ENCODE measurements at regions not wholly inside any gene's neighbourhood (a gene's known extent, or its start where the extent isn't known, plus 50 kb on each side); places are given as distances from the start of the nearest gene placed in this dataset.

DNA sequence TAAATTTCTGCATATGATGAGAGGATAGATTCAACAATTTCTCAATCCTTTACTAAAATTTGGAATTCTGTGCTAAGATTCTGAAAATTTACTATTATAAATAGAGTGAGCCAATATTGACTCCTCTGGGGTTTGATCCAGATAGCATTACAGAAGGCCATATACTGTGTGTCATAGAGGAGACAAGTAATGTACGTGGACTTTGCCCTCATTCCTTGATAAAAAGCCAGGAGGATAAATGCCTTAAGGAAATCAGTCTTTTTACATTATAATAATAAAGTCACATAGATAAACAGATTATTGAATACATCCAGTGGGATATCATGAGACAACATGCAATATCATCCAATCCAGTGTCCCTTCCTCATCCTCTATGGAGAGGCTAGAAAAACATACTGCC is 188.0 kb upstream of the HDX start:
- Mint-ChIP-seq H3K4me1 (ENCODE audit: low read depth) (no peaks in the 10 kb centered on the region), H3K27ac (no peak overlapping the region), H3K27me3 (no peaks in the 10 kb centered on the region), H3K9me3 (no peaks in the 10 kb centered on the region), H3K36me3 (ENCODE audit: low read depth) (no peaks in the 10 kb centered on the region), H3K4me3 (no peak overlapping the region)
- Histone ChIP-seq H3K9me3 (ENCODE audit: control insufficient read depth in 1 of 2, insufficient read depth in 1 of 2, low read length in 2 of 2) (no peaks in the 10 kb centered on the region), H3K4me3 (ENCODE audit: low read length) (no peak overlapping the region), H3K27me3 (ENCODE audit: control insufficient read depth in 1 of 2, insufficient read depth in 2 of 2, low read length in 2 of 2) (no peaks in the 10 kb centered on the region), H3K36me3 (ENCODE audit: insufficient read depth, low read length) (no peaks in the 10 kb centered on the region), H3K4me1 (ENCODE audit: insufficient read depth, low read length) (no peaks in the 10 kb centered on the region), H3K27ac (ENCODE audit: low read depth in 1 of 2, low read length in 2 of 2) (no peak overlapping the region)
- TF ChIP-seq, protein P1, sequence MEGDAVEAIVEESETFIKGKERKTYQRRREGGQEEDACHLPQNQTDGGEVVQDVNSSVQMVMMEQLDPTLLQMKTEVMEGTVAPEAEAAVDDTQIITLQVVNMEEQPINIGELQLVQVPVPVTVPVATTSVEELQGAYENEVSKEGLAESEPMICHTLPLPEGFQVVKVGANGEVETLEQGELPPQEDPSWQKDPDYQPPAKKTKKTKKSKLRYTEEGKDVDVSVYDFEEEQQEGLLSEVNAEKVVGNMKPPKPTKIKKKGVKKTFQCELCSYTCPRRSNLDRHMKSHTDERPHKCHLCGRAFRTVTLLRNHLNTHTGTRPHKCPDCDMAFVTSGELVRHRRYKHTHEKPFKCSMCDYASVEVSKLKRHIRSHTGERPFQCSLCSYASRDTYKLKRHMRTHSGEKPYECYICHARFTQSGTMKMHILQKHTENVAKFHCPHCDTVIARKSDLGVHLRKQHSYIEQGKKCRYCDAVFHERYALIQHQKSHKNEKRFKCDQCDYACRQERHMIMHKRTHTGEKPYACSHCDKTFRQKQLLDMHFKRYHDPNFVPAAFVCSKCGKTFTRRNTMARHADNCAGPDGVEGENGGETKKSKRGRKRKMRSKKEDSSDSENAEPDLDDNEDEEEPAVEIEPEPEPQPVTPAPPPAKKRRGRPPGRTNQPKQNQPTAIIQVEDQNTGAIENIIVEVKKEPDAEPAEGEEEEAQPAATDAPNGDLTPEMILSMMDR (IDR thresholded peaks at IDR 0.05), result no peak
- ATAC-seq (ENCODE audit: poor library complexity) (no peak), DNase-seq (no peak)
- POLR2A ChIA-PET, result no interaction called here
- CTCF ChIA-PET, result no interaction called here
- intact Hi-C loops (cut with DNase I, micrococcal nuclease), result no loop called here

DNA sequence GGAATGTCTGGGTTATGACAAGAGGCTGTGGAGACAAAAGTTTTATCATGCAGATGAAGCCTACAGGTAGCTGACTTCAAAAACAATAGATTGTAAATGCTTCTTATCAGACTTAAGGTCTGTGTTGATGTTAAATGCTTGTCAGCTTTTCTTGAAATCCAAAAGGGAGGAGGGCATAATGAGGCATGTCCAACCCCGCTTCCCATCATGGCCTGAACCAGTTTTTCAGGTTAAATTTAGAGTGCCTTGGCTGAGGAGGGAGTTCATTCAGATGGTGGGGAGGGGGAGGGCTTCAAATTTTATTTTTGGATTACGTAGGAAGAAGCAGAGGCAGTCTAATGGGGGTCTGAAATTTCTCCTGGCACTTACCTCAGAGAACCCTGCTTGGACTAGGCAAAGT is 207.7 kb upstream of the HDX start:
- ChIA-PET CTCF (no interaction called here), POLR2A (no interaction called here)
- no peaks in the 10 kb centered on the region for H3K9me3 Mint-ChIP-seq
- Histone ChIP-seq H3K36me3 (ENCODE audit: insufficient read depth, low read length) (no peaks in the 10 kb centered on the region), H3K27me3 (ENCODE audit: control insufficient read depth in 1 of 2, insufficient read depth in 2 of 2, low read length in 2 of 2) (no peaks in the 10 kb centered on the region), H3K27ac (ENCODE audit: low read depth in 1 of 2, low read length in 2 of 2) (no peak overlapping the region), H3K4me3 (ENCODE audit: low read length) (no peak overlapping the region), H3K9me3 (ENCODE audit: control insufficient read depth in 1 of 2, insufficient read depth in 1 of 2, low read length in 2 of 2) (no peaks in the 10 kb centered on the region), H3K4me1 (ENCODE audit: insufficient read depth, low read length) (no peaks in the 10 kb centered on the region)
- TF ChIP-seq, protein P1 (IDR thresholded peaks at IDR 0.05), result no peak
- DNase-seq (no peak), ATAC-seq (ENCODE audit: poor library complexity) (no peak)
- intact Hi-C loops (cut with DNase I, micrococcal nuclease), result no loop called here
- no peaks in the 10 kb centered on the region for H3K27me3 Mint-ChIP-seq
- no peaks in the 10 kb centered on the region for H3K4me1 Mint-ChIP-seq (ENCODE audit: low read depth)
- H3K36me3 Mint-ChIP-seq (ENCODE audit: low read depth), result no peaks in the 10 kb centered on the region
- no peak overlapping the region for H3K27ac Mint-ChIP-seq
- no peak overlapping the region for H3K4me3 Mint-ChIP-seq

DNA sequence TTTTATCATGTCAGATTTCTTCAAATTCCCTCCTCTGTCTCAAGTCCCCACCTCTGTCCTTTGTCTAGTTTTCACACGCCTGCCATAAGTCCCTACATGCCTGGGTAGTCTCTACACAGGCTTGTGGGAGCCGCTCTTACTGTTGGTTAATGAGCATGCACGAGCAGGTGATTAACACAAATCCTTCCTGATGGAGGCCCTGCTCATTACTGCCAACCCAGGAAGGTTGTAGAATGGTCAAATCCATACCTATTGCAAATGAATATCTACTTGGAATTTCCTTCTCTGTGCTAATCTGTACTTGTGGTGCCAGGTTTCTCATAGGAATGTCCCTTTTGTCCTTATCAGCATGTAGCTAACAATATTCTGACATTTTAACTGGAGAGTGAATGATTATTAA is 208.4 kb upstream of the HDX start:
- Histone ChIP-seq H3K4me1 (ENCODE audit: insufficient read depth, low read length) (no peaks in the 10 kb centered on the region), H3K27ac (ENCODE audit: low read depth in 1 of 2, low read length in 2 of 2) (no peak overlapping the region), H3K36me3 (ENCODE audit: insufficient read depth, low read length) (no peaks in the 10 kb centered on the region), H3K9me3 (ENCODE audit: control insufficient read depth in 1 of 2, insufficient read depth in 1 of 2, low read length in 2 of 2) (no peaks in the 10 kb centered on the region), H3K27me3 (ENCODE audit: control insufficient read depth in 1 of 2, insufficient read depth in 2 of 2, low read length in 2 of 2) (no peaks in the 10 kb centered on the region), H3K4me3 (ENCODE audit: low read length) (no peak overlapping the region)
- TF ChIP-seq, protein P1 (IDR thresholded peaks at IDR 0.05), result no peak
- DNase-seq (no peak), ATAC-seq (ENCODE audit: poor library complexity) (no peak)
- H3K27me3 Mint-ChIP-seq, result no peaks in the 10 kb centered on the region
- no peak overlapping the region for H3K4me3 Mint-ChIP-seq
- no peaks in the 10 kb centered on the region for H3K9me3 Mint-ChIP-seq
- H3K27ac Mint-ChIP-seq, result no peak overlapping the region
- CTCF ChIA-PET, result no interaction called here
- intact Hi-C loops (cut with DNase I, micrococcal nuclease), result no loop called here
- H3K36me3 Mint-ChIP-seq (ENCODE audit: low read depth), result no peaks in the 10 kb centered on the region
- POLR2A ChIA-PET, result no interaction called here
- H3K4me1 Mint-ChIP-seq (ENCODE audit: low read depth), result no peaks in the 10 kb centered on the region
